Lower lobe of right lung (tissue), 2 donors: ENCODE measurements at regions not wholly inside any gene's neighbourhood (a gene's known extent, or its start where the extent isn't known, plus 50 kb on each side); places are given as distances from the start of the nearest gene placed in this dataset.

Experiments used
- ATAC-seq, 2 donors: fragments of 200-7000 bp; cut with Tn5 transposase; one replicate each; pipeline ENCODE4 v1.9.1; 2020 to 2022; ENCODE audit warnings: mild to moderate bottlenecking in 2 of 2, moderate library complexity in 2 of 2
- DNase-seq: peaks from one replicate; pipeline ENCODE4 v3.0.0-alpha.2; 2020
- H3K27ac ChIP-seq: fragments of 200-600 bp; one replicate; pipeline ENCODE4 v1.8.0; 2022
- H3K27me3 ChIP-seq: fragments of 200-600 bp; one replicate; pipeline ENCODE4 v1.8.0; 2022; ENCODE audit warnings: low read depth
- H3K36me3 ChIP-seq: fragments of 200-600 bp; one replicate; pipeline ENCODE4 v1.8.0; 2022; ENCODE audit warnings: mild to moderate bottlenecking
- H3K4me1 ChIP-seq: fragments of 200-600 bp; one replicate; pipeline ENCODE4 v1.8.0; 2022
- H3K4me3 ChIP-seq: fragments of 200-600 bp; one replicate; pipeline ENCODE4 v1.8.0; 2022; ENCODE audit warnings: mild to moderate bottlenecking
- H3K9me3 ChIP-seq: fragments of 200-600 bp; one replicate; pipeline ENCODE4 v1.8.0; 2022
- CTCF ChIP-seq: fragments of 200-600 bp; IDR thresholded peaks from one replicate; pipeline ENCODE4 v1.8.0; 2022; ENCODE audit warnings: antibody characterized with exemption, mild to moderate bottlenecking
- intact Hi-C: fragments of 100-400 bp; cut with DNase I; formaldehyde crosslinking; loops from one replicate; pipeline ENCODE4 v1.11.0; 2022
- donor health status: DM: no; HTN: yes; CAD: no; lungs with severe emphysema.

- no peak overlapping the region for H3K4me3 ChIP-seq
- ATAC-seq = no peak
- intact Hi-C loops = no loop called here
- H3K27me3 ChIP-seq = no peaks in the 10 kb centered on the region
- no peak for DNase-seq
- TF ChIP-seq CTCF = no peak
- no peaks in the 10 kb centered on the region for H3K4me1 ChIP-seq
- H3K9me3 ChIP-seq = no peaks in the 10 kb centered on the region
- no peaks in the 10 kb centered on the region for H3K36me3 ChIP-seq
- no peak overlapping the region for H3K27ac ChIP-seq
Measured at GRCh38 chr3:168333410-168333935, 237.7 kb upstream of the GOLIM4 start.

- H3K4me1 ChIP-seq = no peaks in the 10 kb centered on the region
- no peak for TF ChIP-seq CTCF
- H3K9me3 ChIP-seq = no peaks in the 10 kb centered on the region
- H3K36me3 ChIP-seq = no peaks in the 10 kb centered on the region
- H3K4me3 ChIP-seq = no peak overlapping the region
- no peaks in the 10 kb centered on the region for H3K27me3 ChIP-seq
- ATAC-seq = no peak
- no peak overlapping the region for H3K27ac ChIP-seq
- DNase-seq = no peak
- intact Hi-C loops = no loop called here
Measured at GRCh38 chr3:168331756-168332155, 236.0 kb upstream of the GOLIM4 start.

- H3K27me3 ChIP-seq = no peaks in the 10 kb centered on the region
- ATAC-seq (no peak), DNase-seq (no peak)
- no peaks in the 10 kb centered on the region for H3K9me3 ChIP-seq
- H3K36me3 ChIP-seq = no peaks in the 10 kb centered on the region
- intact Hi-C loops = no loop called here
- H3K27ac ChIP-seq = no peak overlapping the region
- no peak overlapping the region for H3K4me3 ChIP-seq
- no peaks in the 10 kb centered on the region for H3K4me1 ChIP-seq
- no peak for TF ChIP-seq CTCF
Measured at GRCh38 chr3:168330983-168331382, 235.3 kb upstream of the GOLIM4 start.

GRCh38 chr3:168327856-168328255, 232.1 kb upstream of the GOLIM4 start:
- no peaks in the 10 kb centered on the region for H3K9me3 ChIP-seq
- intact Hi-C loops = no loop called here

GRCh38 chr3:168325684-168326083, 230.0 kb upstream of the GOLIM4 start:
- ATAC-seq (no peak), DNase-seq (no peak)
- Histone ChIP-seq H3K27ac (no peak overlapping the region), H3K4me1 (no peaks in the 10 kb centered on the region), H3K9me3 (no peaks in the 10 kb centered on the region), H3K36me3 (no peaks in the 10 kb centered on the region), H3K27me3 (no peaks in the 10 kb centered on the region), H3K4me3 (no peak overlapping the region)
- intact Hi-C loops = no loop called here
- no peak for TF ChIP-seq CTCF

More at GRCh38 chr3:168327856-168328255, 232.1 kb upstream of the GOLIM4 start:
- ATAC-seq (no peak), DNase-seq (no peak)
- no peak for TF ChIP-seq CTCF
- H3K36me3 ChIP-seq = no peaks in the 10 kb centered on the region
- H3K4me3 ChIP-seq = no peak overlapping the region
- no peak overlapping the region for H3K27ac ChIP-seq
- no peaks in the 10 kb centered on the region for H3K27me3 ChIP-seq
- no peaks in the 10 kb centered on the region for H3K4me1 ChIP-seq

- no peak overlapping the region for H3K27ac ChIP-seq
- no peaks in the 10 kb centered on the region for H3K27me3 ChIP-seq
- TF ChIP-seq CTCF = no peak
- no peak overlapping the region for H3K4me3 ChIP-seq
- ATAC-seq (no peak), DNase-seq (no peak)
- H3K9me3 ChIP-seq = no peaks in the 10 kb centered on the region
- intact Hi-C loops = no loop called here
- no peaks in the 10 kb centered on the region for H3K4me1 ChIP-seq
- no peaks in the 10 kb centered on the region for H3K36me3 ChIP-seq
Measured at GRCh38 chr3:168322941-168323340, 227.2 kb upstream of the GOLIM4 start.
